Neural cell (in vitro differentiated cells): ENCODE measurements at regions not wholly inside any gene's neighbourhood (a gene's known extent, or its start where the extent isn't known, plus 50 kb on each side); places are given as distances from the start of the nearest gene placed in this dataset.
"Not testable (repeated sequence)": the region's sequence is repeated elsewhere in the genome, so short reads cannot be mapped to it uniquely, and the experiment has no call there.

Source experiments
- H2AFZ ChIP-seq: fragments of 200-600, 300-800 bp; sonication (generic), shearing (Covaris generic); 2 replicates; pipeline ENCODE4 v1.6.0; 2014; ENCODE audit warnings: low read depth, mild to moderate bottlenecking, antibody characterized with exemption, low read length, moderate library complexity
- H3F3A ChIP-seq: fragments of 200-600 bp; shearing (Covaris generic); 2 replicates; pipeline ENCODE4 v1.6.1; 2016; ENCODE audit warnings: mild to moderate bottlenecking, moderate library complexity, mixed read lengths, antibody characterized with exemption, low read length; ENCODE audit not compliant: insufficient read depth, poor library complexity, severe bottlenecking
- H3K27ac ChIP-seq: fragments of 200-600, 300-800 bp; sonication (generic), shearing (Covaris generic); 2 replicates; pipeline ENCODE4 v1.5.1; 2014; ENCODE audit warnings: mild to moderate bottlenecking, low read length, moderate library complexity
- H3K27me3 ChIP-seq: fragments of 300-800, 200-600 bp; sonication (generic), shearing (Covaris generic); 2 replicates; pipeline ENCODE4 v1.6.0; 2014; ENCODE audit warnings: mild to moderate bottlenecking, low read depth, low read length, moderate library complexity; ENCODE audit not compliant: insufficient read depth
- H3K36me3 ChIP-seq: fragments of 300-800, 200-600 bp; sonication (generic), shearing (Covaris generic); 2 replicates; pipeline ENCODE4 v1.5.1; 2014; ENCODE audit warnings: mild to moderate bottlenecking, antibody characterized with exemption, low read length, moderate library complexity; ENCODE audit not compliant: insufficient read depth
- H3K4me2 ChIP-seq: fragments of 300-800, 200-600 bp; sonication (generic), shearing (Covaris generic); 2 replicates; pipeline ENCODE4 v1.6.0; 2014; ENCODE audit warnings: mild to moderate bottlenecking, low read length
- H3K4me3 ChIP-seq: fragments of 300-800, 200-600 bp; sonication (generic), shearing (Covaris generic); 2 replicates; pipeline ENCODE4 v1.5.1; 2014; ENCODE audit warnings: mild to moderate bottlenecking, low read length, moderate library complexity
- H3K79me2 ChIP-seq: fragments of 200-600 bp; shearing (Covaris generic); replicated peaks from 2 replicates; pipeline ENCODE4 v1.6.0; 2014; ENCODE audit warnings: mild to moderate bottlenecking, low read length, moderate library complexity; ENCODE audit not compliant: insufficient read depth
- H3K9ac ChIP-seq: fragments of 300-800, 200-600 bp; sonication (generic), shearing (Covaris generic); 2 replicates; pipeline ENCODE4 v1.6.1; 2016; ENCODE audit warnings: mild to moderate bottlenecking, low read length, mixed read lengths
- H3K9me2 ChIP-seq: fragments of 200-600 bp; shearing (Covaris generic); 2 replicates; pipeline ENCODE4 v1.6.1; 2016; ENCODE audit warnings: mild to moderate bottlenecking, low read length, mixed read lengths; ENCODE audit not compliant: insufficient read depth
- H3K9me3 ChIP-seq: fragments of 200-600, 300-800 bp; sonication (generic), shearing (Covaris generic); 2 replicates; pipeline ENCODE4 v1.6.1; 2016; ENCODE audit warnings: mild to moderate bottlenecking, mixed run types, low read length, moderate library complexity, mixed read lengths
- H4K20me1 ChIP-seq: fragments of 200-600 bp; shearing (Covaris generic); 2 replicates; pipeline ENCODE4 v1.6.1; 2016; ENCODE audit warnings: mild to moderate bottlenecking, mixed run types; ENCODE audit not compliant: insufficient read depth
- CTCF ChIP-seq: fragments of 450-650 bp; IDR thresholded peaks from 2 replicates; pipeline ENCODE4 v1.5.1; 2014; ENCODE audit warnings: antibody characterized with exemption, mild to moderate bottlenecking, moderate library complexity; ENCODE audit not compliant: poor library complexity, severe bottlenecking
- RAD21 ChIP-seq: fragments of 450-650 bp; conservative IDR thresholded peaks from 2 replicates; pipeline ENCODE4 v1.6.1; 2014; ENCODE audit warnings: antibody characterized with exemption, mild to moderate bottlenecking, moderate library complexity
- SMC3 ChIP-seq: fragments of 450-650 bp; conservative IDR thresholded peaks from 2 replicates; pipeline ENCODE4 v1.6.1; 2014; ENCODE audit warnings: antibody characterized with exemption, mild to moderate bottlenecking, moderate library complexity; ENCODE audit not compliant: poor library complexity

GRCh38 chr1:146401281-146401825, 172.5 kb upstream of the NOTCH2NLA start:
- H4K20me1 ChIP-seq, H3K9ac ChIP-seq, H3K79me2 ChIP-seq, H3K9me2 ChIP-seq, H3F3A ChIP-seq, H3K4me3 ChIP-seq, H2AFZ ChIP-seq, H3K4me2 ChIP-seq, H3K36me3 ChIP-seq, H3K27me3 ChIP-seq, H3K9me3 ChIP-seq, H3K27ac ChIP-seq: not testable (repeated sequence)
- TF ChIP-seq RAD21 (peak; percentile 28), SMC3 (peak; percentile 65), CTCF (peak; percentile 57)

GRCh38 chr1:146400173-146401121, 171.6 kb upstream of the NOTCH2NLA start:
- H4K20me1 ChIP-seq, H3K9ac ChIP-seq, H3K9me2 ChIP-seq, H3F3A ChIP-seq, H3K4me2 ChIP-seq, H3K9me3 ChIP-seq, H2AFZ ChIP-seq, H3K36me3 ChIP-seq, H3K79me2 ChIP-seq, H3K27me3 ChIP-seq, H3K27ac ChIP-seq, H3K4me3 ChIP-seq: not testable (repeated sequence)

GRCh38 chr1:146399225-146399624, 170.4 kb upstream of the NOTCH2NLA start:
- H4K20me1 ChIP-seq, H3K79me2 ChIP-seq, H3K27ac ChIP-seq, H3K36me3 ChIP-seq, H3K9me3 ChIP-seq, H3F3A ChIP-seq, H3K9ac ChIP-seq, H3K27me3 ChIP-seq, H2AFZ ChIP-seq, H3K4me3 ChIP-seq, H3K9me2 ChIP-seq, H3K4me2 ChIP-seq: not testable (repeated sequence)

- H3K36me3 ChIP-seq, H3K79me2 ChIP-seq, H3K4me3 ChIP-seq, H3K27ac ChIP-seq, H2AFZ ChIP-seq, H3K4me2 ChIP-seq, H3K9me2 ChIP-seq, H4K20me1 ChIP-seq, H3K9me3 ChIP-seq, H3F3A ChIP-seq, H3K9ac ChIP-seq, H3K27me3 ChIP-seq: not testable (repeated sequence)
These were observed 168.0 kb upstream of the NOTCH2NLA start for GRCh38 chr1:146396801-146397200.

- not testable (repeated sequence) for H3K36me3 ChIP-seq, H3K27ac ChIP-seq, H3K27me3 ChIP-seq, H3K9me2 ChIP-seq, H2AFZ ChIP-seq, H3K9me3 ChIP-seq, H3K4me3 ChIP-seq, H3K9ac ChIP-seq, H3K4me2 ChIP-seq, H3F3A ChIP-seq, H4K20me1 ChIP-seq, H3K79me2 ChIP-seq
These were observed 167.4 kb upstream of the NOTCH2NLA start for GRCh38 chr1:146396242-146396641.

GRCh38 chr1:146393796-146394195, 165.0 kb upstream of the NOTCH2NLA start:
- not testable (repeated sequence) for H3K9me3 ChIP-seq, H3K36me3 ChIP-seq, H3K27ac ChIP-seq, H3K4me2 ChIP-seq, H3K9me2 ChIP-seq, H2AFZ ChIP-seq, H4K20me1 ChIP-seq, H3K9ac ChIP-seq, H3K27me3 ChIP-seq, H3F3A ChIP-seq, H3K4me3 ChIP-seq, H3K79me2 ChIP-seq

- not testable (repeated sequence) for H3K9me3 ChIP-seq, H4K20me1 ChIP-seq, H3K4me3 ChIP-seq, H3K9me2 ChIP-seq, H3K27ac ChIP-seq, H3K9ac ChIP-seq, H3K4me2 ChIP-seq, H3K27me3 ChIP-seq, H3F3A ChIP-seq, H3K36me3 ChIP-seq, H3K79me2 ChIP-seq, H2AFZ ChIP-seq
These were observed 164.3 kb upstream of the NOTCH2NLA start for GRCh38 chr1:146393154-146393553.
